Gastroesophageal sphincter (tissue), 3 donors: ENCODE measurements at regions not wholly inside any gene's neighbourhood (a gene's known extent, or its start where the extent isn't known, plus 50 kb on each side); places are given as distances from the start of the nearest gene placed in this dataset.

ENCODE experiments used
- CTCF ChIP-seq, 4 experiments: fragments of 200-600 bp in 2 of 4; fragments of 450-650 bp in 2 of 4; sonication (generic) in 1 of 4; IDR thresholded peaks; one replicate each; pipeline ENCODE4 v1.5.1; 2017 to 2019; ENCODE audit warnings: antibody characterized with exemption in 4 of 4, mild to moderate bottlenecking in 2 of 4, moderate library complexity in 2 of 4
- POLR2A ChIP-seq, 2 donors: fragments of 450-650 bp; IDR thresholded peaks; one replicate each; pipeline ENCODE4 v1.6.1; 2017; ENCODE audit warnings: antibody characterized with exemption in 2 of 2, mild to moderate bottlenecking in 2 of 2, moderate library complexity in 1 of 2
- POLR2AphosphoS5 ChIP-seq: sonication (generic); formaldehyde crosslinking; IDR thresholded peaks from one replicate; pipeline ENCODE4 v1.6.1; 2017; ENCODE audit warnings: antibody characterized with exemption

GRCh38 chr16:86786994-86787393 lies 208.6 kb downstream of the FOXL1 start:
- TF ChIP-seq CTCF (IDR thresholded peaks at IDR 0.05): no peak
- TF ChIP-seq POLR2AphosphoS5: no peak
- TF ChIP-seq POLR2A (IDR thresholded peaks at IDR 0.05): no peak
